NOMO-1 treated with dmso at 0.1 percent for 144 hours (cell line): ENCODE measurements at regions not wholly inside any gene's neighbourhood (a gene's known extent, or its start where the extent isn't known, plus 50 kb on each side); places are given as distances from the start of the nearest gene placed in this dataset.

ENCODE experiments used
- DNase-seq: peaks from one replicate; lab custom pipeline; 2025; ENCODE audit not compliant: unreplicated experiment; lab: John Stamatoyannopoulos, UW

- DNase-seq = no peak
Observed at GRCh38 chr17:12522336-12522735, 143.4 kb upstream of the MYOCD start.

- no peak for DNase-seq
Observed at GRCh38 chr17:12522743-12523183, 142.9 kb upstream of the MYOCD start.

GRCh38 chr17:12523244-12523643, 142.4 kb upstream of the MYOCD start:
- no peak for DNase-seq

- DNase-seq = no peak
Observed at GRCh38 chr17:12528036-12528435, 137.7 kb upstream of the MYOCD start.

- no peak for DNase-seq
Observed at GRCh38 chr17:12530161-12530560, 135.5 kb upstream of the MYOCD start.

GRCh38 chr17:12536021-12536420, 129.7 kb upstream of the MYOCD start:
- no peak for DNase-seq

GRCh38 chr17:12536472-12536871, 129.2 kb upstream of the MYOCD start:
- no peak for DNase-seq

- DNase-seq = no peak
Observed at GRCh38 chr17:12537436-12537835, 128.3 kb upstream of the MYOCD start.

GRCh38 chr17:12538003-12538402, 127.7 kb upstream of the MYOCD start:
- DNase-seq = no peak

- DNase-seq = peak; percentile 17
Observed at GRCh38 chr17:12545877-12546513, 119.7 kb upstream of the MYOCD start.

GRCh38 chr17:12546983-12547382, 118.7 kb upstream of the MYOCD start:
- DNase-seq = no peak

- no peak for DNase-seq
Observed at GRCh38 chr17:12547831-12548230, 117.9 kb upstream of the MYOCD start.

GRCh38 chr17:12548558-12548957, 117.1 kb upstream of the MYOCD start:
- DNase-seq = no peak

GRCh38 chr17:12549499-12550041, 116.1 kb upstream of the MYOCD start:
- DNase-seq = no peak

GRCh38 chr17:12553625-12554024, 112.1 kb upstream of the MYOCD start:
- DNase-seq = no peak

- no peak for DNase-seq
Observed at GRCh38 chr17:12554251-12554650, 111.4 kb upstream of the MYOCD start.

- DNase-seq = no peak
Observed at GRCh38 chr17:12566291-12566690, 99.4 kb upstream of the MYOCD start.

- DNase-seq = no peak
Observed at GRCh38 chr17:12567077-12568053, 98.3 kb upstream of the MYOCD start.

- DNase-seq = no peak
Observed at GRCh38 chr17:12568358-12569251, 97.1 kb upstream of the MYOCD start.

GRCh38 chr17:12571606-12572005, 94.1 kb upstream of the MYOCD start:
- no peak for DNase-seq

GRCh38 chr17:12574525-12574924, 91.2 kb upstream of the MYOCD start:
- DNase-seq = no peak
